ENCODE measurements at regions not wholly inside any gene's neighbourhood (a gene's known extent, or its start where the extent isn't known, plus 50 kb on each side); places are given as distances from the start of the nearest gene placed in this dataset.

GRCh38 chr5:42950456-42951292 lies 89.4 kb downstream of the ANXA2R start:
- Mint-ChIP-seq H3K36me3 (ENCODE audit: low read depth) (no peaks in the 10 kb centered on the region), H3K27ac (ENCODE audit: unreplicated experiment) (no peak overlapping the region), H3K4me3 (no peak overlapping the region), H3K27me3 (ENCODE audit: low read depth) (no peaks in the 10 kb centered on the region), H3K4me1 (no peaks in the 10 kb centered on the region), H3K9me3 (peaks cover 4% of the 10 kb centered on the region)
- no peak for TF ChIP-seq CTCF (conservative IDR thresholded peaks at IDR 0.05)
- no peak for DNase-seq (ENCODE audit: low read depth, low spot score)

GRCh38 chr5:42950116-42950455 lies 90.0 kb downstream of the ANXA2R start:
- Mint-ChIP-seq H3K27ac (ENCODE audit: unreplicated experiment) (no peak overlapping the region), H3K36me3 (ENCODE audit: low read depth) (no peaks in the 10 kb centered on the region), H3K27me3 (ENCODE audit: low read depth) (no peaks in the 10 kb centered on the region), H3K4me1 (no peaks in the 10 kb centered on the region), H3K4me3 (no peak overlapping the region), H3K9me3 (peaks cover 4% of the 10 kb centered on the region)
- TF ChIP-seq CTCF (conservative IDR thresholded peaks at IDR 0.05): no peak
- DNase-seq (ENCODE audit: low read depth, low spot score): no peak

GRCh38 chr5:42949348-42950115 lies 90.6 kb downstream of the ANXA2R start:
- Mint-ChIP-seq H3K27ac (ENCODE audit: unreplicated experiment) (no peak overlapping the region), H3K36me3 (ENCODE audit: low read depth) (no peaks in the 10 kb centered on the region), H3K9me3 (peaks cover 4% of the 10 kb centered on the region), H3K4me1 (no peaks in the 10 kb centered on the region), H3K4me3 (no peak overlapping the region), H3K27me3 (ENCODE audit: low read depth) (no peaks in the 10 kb centered on the region)
- no peak for DNase-seq (ENCODE audit: low read depth, low spot score)
- TF ChIP-seq CTCF (conservative IDR thresholded peaks at IDR 0.05): no peak

GRCh38 chr5:42948961-42949347 lies 91.2 kb downstream of the ANXA2R start:
- no peaks in the 10 kb centered on the region for H3K27me3 Mint-ChIP-seq (ENCODE audit: low read depth)
- H3K36me3 Mint-ChIP-seq (ENCODE audit: low read depth): no peaks in the 10 kb centered on the region
- peaks cover 4% of the 10 kb centered on the region for H3K9me3 Mint-ChIP-seq
- H3K4me1 Mint-ChIP-seq: no peaks in the 10 kb centered on the region
- H3K27ac Mint-ChIP-seq (ENCODE audit: unreplicated experiment): no peak overlapping the region
- TF ChIP-seq CTCF (conservative IDR thresholded peaks at IDR 0.05): no peak
- no peak overlapping the region for H3K4me3 Mint-ChIP-seq
- DNase-seq (ENCODE audit: low read depth, low spot score): no peak

- Mint-ChIP-seq H3K27me3 (ENCODE audit: low read depth) (no peaks in the 10 kb centered on the region), H3K36me3 (ENCODE audit: low read depth) (no peaks in the 10 kb centered on the region), H3K27ac (ENCODE audit: unreplicated experiment) (no peak overlapping the region), H3K4me1 (no peaks in the 10 kb centered on the region), H3K4me3 (no peak overlapping the region), H3K9me3 (no peaks in the 10 kb centered on the region)
- TF ChIP-seq CTCF (conservative IDR thresholded peaks at IDR 0.05): no peak
- DNase-seq (ENCODE audit: low read depth, low spot score): no peak
Measured at GRCh38 chr5:42944989-42945388, 95.1 kb downstream of the ANXA2R start.

All from neural crest cell (in vitro differentiated cells).